ENCODE measurements at regions not wholly inside any gene's neighbourhood (a gene's known extent, or its start where the extent isn't known, plus 50 kb on each side); places are given as distances from the start of the nearest gene placed in this dataset.

GRCh38 chr3:74420538-74421124 lies 193.8 kb downstream of the CNTN3 start:
- Histone ChIP-seq H3K27me3 (replicated peaks; ENCODE audit: control insufficient read depth, insufficient read depth, low read length) (no peaks in the 10 kb centered on the region), H3K9ac (ENCODE audit: low read length) (no peak overlapping the region), H3K4me1 (ENCODE audit: control insufficient read depth, insufficient read depth, low read length) (no peaks in the 10 kb centered on the region), H3K36me3 (ENCODE audit: control insufficient read depth, insufficient read depth, low read length, severe bottlenecking) (peaks cover 4% of the 10 kb centered on the region), H3K9me3 (ENCODE audit: control insufficient read depth, low read length) (no peaks in the 10 kb centered on the region), H3K4me3 (ENCODE audit: low read length) (no peak overlapping the region)
- DNase-seq (ENCODE audit: low read depth) = no peak

GRCh38 chr3:74415731-74416130 lies 198.7 kb downstream of the CNTN3 start:
- Histone ChIP-seq H3K9me3 (ENCODE audit: control insufficient read depth, low read length) (no peaks in the 10 kb centered on the region), H3K27me3 (replicated peaks; ENCODE audit: control insufficient read depth, insufficient read depth, low read length) (no peaks in the 10 kb centered on the region), H3K4me1 (ENCODE audit: control insufficient read depth, insufficient read depth, low read length) (no peaks in the 10 kb centered on the region), H3K4me3 (ENCODE audit: low read length) (no peak overlapping the region), H3K9ac (ENCODE audit: low read length) (no peak overlapping the region), H3K36me3 (ENCODE audit: control insufficient read depth, insufficient read depth, low read length, severe bottlenecking) (no peaks in the 10 kb centered on the region)
- DNase-seq (ENCODE audit: low read depth) = no peak

- H3K4me1 ChIP-seq (ENCODE audit: control insufficient read depth, insufficient read depth, low read length) = no peaks in the 10 kb centered on the region
- H3K9ac ChIP-seq (ENCODE audit: low read length) = no peak overlapping the region
- no peaks in the 10 kb centered on the region for H3K27me3 ChIP-seq (replicated peaks; ENCODE audit: control insufficient read depth, insufficient read depth, low read length)
- peaks cover 4% of the 10 kb centered on the region for H3K9me3 ChIP-seq (ENCODE audit: control insufficient read depth, low read length)
- DNase-seq (ENCODE audit: low read depth) = no peak
- H3K36me3 ChIP-seq (ENCODE audit: control insufficient read depth, insufficient read depth, low read length, severe bottlenecking) = no peaks in the 10 kb centered on the region
- H3K4me3 ChIP-seq (ENCODE audit: low read length) = no peak overlapping the region
Measured at GRCh38 chr3:74413547-74414241, 200.8 kb downstream of the CNTN3 start.

GRCh38 chr3:74410276-74410941 lies 204.1 kb downstream of the CNTN3 start:
- Histone ChIP-seq H3K4me3 (ENCODE audit: low read length) (no peak overlapping the region), H3K4me1 (ENCODE audit: control insufficient read depth, insufficient read depth, low read length) (no peaks in the 10 kb centered on the region), H3K9me3 (ENCODE audit: control insufficient read depth, low read length) (peaks cover 4% of the 10 kb centered on the region), H3K27me3 (replicated peaks; ENCODE audit: control insufficient read depth, insufficient read depth, low read length) (no peaks in the 10 kb centered on the region), H3K9ac (ENCODE audit: low read length) (no peak overlapping the region), H3K36me3 (ENCODE audit: control insufficient read depth, insufficient read depth, low read length, severe bottlenecking) (no peaks in the 10 kb centered on the region)
- no peak for DNase-seq (ENCODE audit: low read depth)

- no peak for DNase-seq (ENCODE audit: low read depth)
- Histone ChIP-seq H3K27me3 (replicated peaks; ENCODE audit: control insufficient read depth, insufficient read depth, low read length) (no peaks in the 10 kb centered on the region), H3K9ac (ENCODE audit: low read length) (no peak overlapping the region), H3K9me3 (ENCODE audit: control insufficient read depth, low read length) (peaks cover 4% of the 10 kb centered on the region), H3K36me3 (ENCODE audit: control insufficient read depth, insufficient read depth, low read length, severe bottlenecking) (no peaks in the 10 kb centered on the region), H3K4me3 (ENCODE audit: low read length) (no peak overlapping the region), H3K4me1 (ENCODE audit: control insufficient read depth, insufficient read depth, low read length) (no peaks in the 10 kb centered on the region)
Measured at GRCh38 chr3:74409066-74409465, 205.4 kb downstream of the CNTN3 start.

- Histone ChIP-seq H3K27me3 (replicated peaks; ENCODE audit: control insufficient read depth, insufficient read depth, low read length) (no peaks in the 10 kb centered on the region), H3K36me3 (ENCODE audit: control insufficient read depth, insufficient read depth, low read length, severe bottlenecking) (no peaks in the 10 kb centered on the region), H3K9me3 (ENCODE audit: control insufficient read depth, low read length) (no peaks in the 10 kb centered on the region), H3K4me3 (ENCODE audit: low read length) (no peak overlapping the region), H3K4me1 (ENCODE audit: control insufficient read depth, insufficient read depth, low read length) (no peaks in the 10 kb centered on the region), H3K9ac (ENCODE audit: low read length) (no peak overlapping the region)
- no peak for DNase-seq (ENCODE audit: low read depth)
Measured at GRCh38 chr3:74403307-74403706, 211.2 kb downstream of the CNTN3 start.

- Histone ChIP-seq H3K4me3 (ENCODE audit: low read length) (no peak overlapping the region), H3K36me3 (ENCODE audit: control insufficient read depth, insufficient read depth, low read length, severe bottlenecking) (no peaks in the 10 kb centered on the region), H3K27me3 (replicated peaks; ENCODE audit: control insufficient read depth, insufficient read depth, low read length) (no peaks in the 10 kb centered on the region), H3K4me1 (ENCODE audit: control insufficient read depth, insufficient read depth, low read length) (no peaks in the 10 kb centered on the region), H3K9ac (ENCODE audit: low read length) (no peak overlapping the region), H3K9me3 (ENCODE audit: control insufficient read depth, low read length) (peaks cover 3% of the 10 kb centered on the region)
- DNase-seq (ENCODE audit: low read depth) = no peak
Measured at GRCh38 chr3:74402821-74403220, 211.6 kb downstream of the CNTN3 start.

GRCh38 chr3:74393426-74393825 lies 221.0 kb downstream of the CNTN3 start:
- no peaks in the 10 kb centered on the region for H3K36me3 ChIP-seq (ENCODE audit: control insufficient read depth, insufficient read depth, low read length, severe bottlenecking)
- H3K4me1 ChIP-seq (ENCODE audit: control insufficient read depth, insufficient read depth, low read length) = no peaks in the 10 kb centered on the region
- H3K9me3 ChIP-seq (ENCODE audit: control insufficient read depth, low read length) = peaks cover 15% of the 10 kb centered on the region
- no peak for DNase-seq (ENCODE audit: low read depth)
- no peaks in the 10 kb centered on the region for H3K27me3 ChIP-seq (replicated peaks; ENCODE audit: control insufficient read depth, insufficient read depth, low read length)
- H3K9ac ChIP-seq (ENCODE audit: low read length) = no peak overlapping the region
- no peak overlapping the region for H3K4me3 ChIP-seq (ENCODE audit: low read length)

GRCh38 chr3:74390121-74390877 lies 224.2 kb downstream of the CNTN3 start:
- H3K4me1 ChIP-seq (ENCODE audit: control insufficient read depth, insufficient read depth, low read length) = no peaks in the 10 kb centered on the region
- no peak overlapping the region for H3K9ac ChIP-seq (ENCODE audit: low read length)
- no peak overlapping the region for H3K4me3 ChIP-seq (ENCODE audit: low read length)
- H3K36me3 ChIP-seq (ENCODE audit: control insufficient read depth, insufficient read depth, low read length, severe bottlenecking) = no peaks in the 10 kb centered on the region
- no peak for DNase-seq (ENCODE audit: low read depth)
- H3K27me3 ChIP-seq (replicated peaks; ENCODE audit: control insufficient read depth, insufficient read depth, low read length) = no peaks in the 10 kb centered on the region
- H3K9me3 ChIP-seq (ENCODE audit: control insufficient read depth, low read length) = no peaks in the 10 kb centered on the region

- DNase-seq (ENCODE audit: low read depth) = no peak
- Histone ChIP-seq H3K9ac (ENCODE audit: low read length) (no peak overlapping the region), H3K4me3 (ENCODE audit: low read length) (no peak overlapping the region), H3K27me3 (replicated peaks; ENCODE audit: control insufficient read depth, insufficient read depth, low read length) (no peaks in the 10 kb centered on the region), H3K9me3 (ENCODE audit: control insufficient read depth, low read length) (no peaks in the 10 kb centered on the region), H3K4me1 (ENCODE audit: control insufficient read depth, insufficient read depth, low read length) (no peaks in the 10 kb centered on the region), H3K36me3 (ENCODE audit: control insufficient read depth, insufficient read depth, low read length, severe bottlenecking) (no peaks in the 10 kb centered on the region)
Measured at GRCh38 chr3:74387111-74387735, 227.2 kb downstream of the CNTN3 start.

GRCh38 chr3:74384159-74384558 lies 230.3 kb downstream of the CNTN3 start:
- H3K4me1 ChIP-seq (ENCODE audit: control insufficient read depth, insufficient read depth, low read length) = no peaks in the 10 kb centered on the region
- no peak for DNase-seq (ENCODE audit: low read depth)
- no peaks in the 10 kb centered on the region for H3K36me3 ChIP-seq (ENCODE audit: control insufficient read depth, insufficient read depth, low read length, severe bottlenecking)
- no peaks in the 10 kb centered on the region for H3K9me3 ChIP-seq (ENCODE audit: control insufficient read depth, low read length)
- H3K9ac ChIP-seq (ENCODE audit: low read length) = no peak overlapping the region
- no peak overlapping the region for H3K4me3 ChIP-seq (ENCODE audit: low read length)
- no peaks in the 10 kb centered on the region for H3K27me3 ChIP-seq (replicated peaks; ENCODE audit: control insufficient read depth, insufficient read depth, low read length)
